ENCODE measurements at regions not wholly inside any gene's neighbourhood (a gene's known extent, or its start where the extent isn't known, plus 50 kb on each side); places are given as distances from the start of the nearest gene placed in this dataset.

- TF ChIP-seq CTCF (IDR thresholded peaks at IDR 0.05 in 4 of 5, conservative IDR thresholded peaks at IDR 0.05 in 1 of 5) (no peak), POLR2A (IDR thresholded peaks at IDR 0.05) (no peak)
Measured at GRCh38 chr9:573691-574410, 267.6 kb upstream of the DMRT1 start.
